ENCODE measurements at regions not wholly inside any gene's neighbourhood (a gene's known extent, or its start where the extent isn't known, plus 50 kb on each side); places are given as distances from the start of the nearest gene placed in this dataset.

DNA sequence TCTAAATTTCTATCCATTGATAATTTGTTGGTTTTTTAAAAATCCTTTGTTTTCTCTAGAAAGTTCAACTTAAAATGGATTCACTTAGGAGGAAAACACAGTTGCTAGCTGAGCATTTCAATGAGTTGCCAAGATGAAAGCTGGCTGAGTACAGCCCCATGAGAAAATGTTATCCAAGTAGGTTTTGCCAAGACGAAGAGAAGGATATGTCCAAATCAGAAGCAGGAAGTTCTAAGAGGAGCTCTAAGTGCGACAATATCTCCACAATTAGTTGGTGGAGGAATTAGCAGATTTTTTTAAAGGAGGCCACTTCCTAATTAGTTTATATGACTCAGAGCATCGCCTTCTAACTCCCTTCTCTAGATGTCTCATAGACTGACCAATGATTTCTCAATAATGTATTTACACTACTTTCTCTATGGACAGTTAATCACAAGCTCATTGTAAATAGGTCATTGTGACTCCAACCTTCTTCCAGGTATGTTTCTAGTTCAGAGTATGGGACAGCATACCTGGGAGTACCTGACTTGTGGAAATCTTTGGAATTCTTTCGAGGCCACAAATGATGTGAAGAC lies 873.3 kb upstream of the SOX9 start:
- H3K4me2 ChIP-seq (ENCODE audit: low read depth, low read length, poor library complexity, severe bottlenecking), result no peak overlapping the region
- no peaks in the 10 kb centered on the region for H3K9me3 ChIP-seq (ENCODE audit: insufficient read depth, low read length)
- H3F3A ChIP-seq (ENCODE audit: insufficient read depth), result no peaks in the 10 kb centered on the region
- H3K9ac ChIP-seq (ENCODE audit: low read length), result no peak overlapping the region
- no peak overlapping the region for H3K27ac ChIP-seq (ENCODE audit: low read depth, low read length)
- no peak overlapping the region for H3K4me3 ChIP-seq (ENCODE audit: insufficient read depth, low read length, poor library complexity, severe bottlenecking)
- no peak for TF ChIP-seq EZH2phosphoT487 (conservative IDR thresholded peaks at IDR 0.05; ENCODE audit: low read length)
- TF ChIP-seq, protein P1, sequence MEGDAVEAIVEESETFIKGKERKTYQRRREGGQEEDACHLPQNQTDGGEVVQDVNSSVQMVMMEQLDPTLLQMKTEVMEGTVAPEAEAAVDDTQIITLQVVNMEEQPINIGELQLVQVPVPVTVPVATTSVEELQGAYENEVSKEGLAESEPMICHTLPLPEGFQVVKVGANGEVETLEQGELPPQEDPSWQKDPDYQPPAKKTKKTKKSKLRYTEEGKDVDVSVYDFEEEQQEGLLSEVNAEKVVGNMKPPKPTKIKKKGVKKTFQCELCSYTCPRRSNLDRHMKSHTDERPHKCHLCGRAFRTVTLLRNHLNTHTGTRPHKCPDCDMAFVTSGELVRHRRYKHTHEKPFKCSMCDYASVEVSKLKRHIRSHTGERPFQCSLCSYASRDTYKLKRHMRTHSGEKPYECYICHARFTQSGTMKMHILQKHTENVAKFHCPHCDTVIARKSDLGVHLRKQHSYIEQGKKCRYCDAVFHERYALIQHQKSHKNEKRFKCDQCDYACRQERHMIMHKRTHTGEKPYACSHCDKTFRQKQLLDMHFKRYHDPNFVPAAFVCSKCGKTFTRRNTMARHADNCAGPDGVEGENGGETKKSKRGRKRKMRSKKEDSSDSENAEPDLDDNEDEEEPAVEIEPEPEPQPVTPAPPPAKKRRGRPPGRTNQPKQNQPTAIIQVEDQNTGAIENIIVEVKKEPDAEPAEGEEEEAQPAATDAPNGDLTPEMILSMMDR (IDR thresholded peaks at IDR 0.05; ENCODE audit: insufficient read depth, low read length, poor library complexity, severe bottlenecking), result no peak
- no peaks in the 10 kb centered on the region for H3K27me3 ChIP-seq (ENCODE audit: low read length)
- H4K20me1 ChIP-seq (ENCODE audit: low read depth, low read length), result no peaks in the 10 kb centered on the region
- H3K9me2 ChIP-seq (replicated peaks; ENCODE audit: insufficient read depth, low read length), result no peaks in the 10 kb centered on the region
- no peaks in the 10 kb centered on the region for H3K79me2 ChIP-seq (ENCODE audit: insufficient read depth, low read length)
- no peaks in the 10 kb centered on the region for H3K36me3 ChIP-seq (ENCODE audit: low read length)
- no peak overlapping the region for H2AFZ ChIP-seq (ENCODE audit: low read depth, low read length, severe bottlenecking)

- no peak overlapping the region for H3K9ac ChIP-seq (ENCODE audit: low read length)
- no peaks in the 10 kb centered on the region for H4K20me1 ChIP-seq (ENCODE audit: low read depth, low read length)
- no peak for TF ChIP-seq EZH2phosphoT487 (conservative IDR thresholded peaks at IDR 0.05; ENCODE audit: low read length)
- TF ChIP-seq, protein P1 (IDR thresholded peaks at IDR 0.05; ENCODE audit: insufficient read depth, low read length, poor library complexity, severe bottlenecking), result no peak
- no peaks in the 10 kb centered on the region for H3K36me3 ChIP-seq (ENCODE audit: low read length)
- no peak overlapping the region for H2AFZ ChIP-seq (ENCODE audit: low read depth, low read length, severe bottlenecking)
- H3K4me3 ChIP-seq (ENCODE audit: insufficient read depth, low read length, poor library complexity, severe bottlenecking), result no peak overlapping the region
- H3F3A ChIP-seq (ENCODE audit: insufficient read depth), result no peaks in the 10 kb centered on the region
- no peak overlapping the region for H3K4me2 ChIP-seq (ENCODE audit: low read depth, low read length, poor library complexity, severe bottlenecking)
- H3K79me2 ChIP-seq (ENCODE audit: insufficient read depth, low read length), result no peaks in the 10 kb centered on the region
- no peak overlapping the region for H3K27ac ChIP-seq (ENCODE audit: low read depth, low read length)
- H3K27me3 ChIP-seq (ENCODE audit: low read length), result no peaks in the 10 kb centered on the region
- no peaks in the 10 kb centered on the region for H3K9me2 ChIP-seq (replicated peaks; ENCODE audit: insufficient read depth, low read length)
- H3K9me3 ChIP-seq (ENCODE audit: insufficient read depth, low read length), result no peaks in the 10 kb centered on the region
Measured at GRCh38 chr17:71251276-71251675, 869.5 kb upstream of the SOX9 start.

- H3K36me3 ChIP-seq (ENCODE audit: low read length), result no peaks in the 10 kb centered on the region
- no peaks in the 10 kb centered on the region for H3F3A ChIP-seq (ENCODE audit: insufficient read depth)
- H3K9me3 ChIP-seq (ENCODE audit: insufficient read depth, low read length), result no peaks in the 10 kb centered on the region
- H4K20me1 ChIP-seq (ENCODE audit: low read depth, low read length), result no peaks in the 10 kb centered on the region
- H3K4me2 ChIP-seq (ENCODE audit: low read depth, low read length, poor library complexity, severe bottlenecking), result no peak overlapping the region
- H2AFZ ChIP-seq (ENCODE audit: low read depth, low read length, severe bottlenecking), result no peak overlapping the region
- H3K9ac ChIP-seq (ENCODE audit: low read length), result no peak overlapping the region
- no peak for TF ChIP-seq EZH2phosphoT487 (conservative IDR thresholded peaks at IDR 0.05; ENCODE audit: low read length)
- TF ChIP-seq, protein P1 (IDR thresholded peaks at IDR 0.05; ENCODE audit: insufficient read depth, low read length, poor library complexity, severe bottlenecking), result no peak
- no peak overlapping the region for H3K4me3 ChIP-seq (ENCODE audit: insufficient read depth, low read length, poor library complexity, severe bottlenecking)
- no peaks in the 10 kb centered on the region for H3K79me2 ChIP-seq (ENCODE audit: insufficient read depth, low read length)
- H3K9me2 ChIP-seq (replicated peaks; ENCODE audit: insufficient read depth, low read length), result no peaks in the 10 kb centered on the region
- no peak overlapping the region for H3K27ac ChIP-seq (ENCODE audit: low read depth, low read length)
- no peaks in the 10 kb centered on the region for H3K27me3 ChIP-seq (ENCODE audit: low read length)
Measured at GRCh38 chr17:71251951-71252350, 868.9 kb upstream of the SOX9 start.
